B cell (primary cell): ENCODE measurements at regions not wholly inside any gene's neighbourhood (a gene's known extent, or its start where the extent isn't known, plus 50 kb on each side); places are given as distances from the start of the nearest gene placed in this dataset.

Experiments used
- ATAC-seq: fragments of 200-7000 bp; cut with Tn5 transposase; one replicate; pipeline ENCODE4 v1.10.0; 2021; ENCODE audit warnings: low read depth, mild to moderate bottlenecking, moderate number of reproducible peaks, moderate library complexity
- CTCF ChIA-PET: fragments of 350-600 bp; sonication (Branson Sonifier 250); formaldehyde crosslinking; loops from one replicate; lab custom pipeline; 2021; ENCODE audit warnings: antibody characterized with exemption, inconsistent platforms; lab: Charles Lee
- POLR2A ChIA-PET: fragments of 350-600 bp; sonication (Branson Sonifier 250); formaldehyde crosslinking; loops from one replicate; lab custom pipeline; 2021; ENCODE audit warnings: antibody characterized with exemption; lab: Charles Lee
- DNase-seq: peaks from one replicate; pipeline ENCODE4 v3.0.0; 2013
- H2AFZ ChIP-seq: 2 replicates; pipeline ENCODE4 v1.6.1; 2012; ENCODE audit warnings: mild to moderate bottlenecking, low read depth, low read length; ENCODE audit not compliant: insufficient read depth, poor library complexity, severe bottlenecking
- H3K27ac ChIP-seq, 2 donors: 1 replicate in 1 of 2; 2 replicates in 1 of 2; pipeline ENCODE4 v1.5.1; 2012 to 2013; ENCODE audit warnings: low read length in 2 of 2, mild to moderate bottlenecking in 2 of 2, moderate library complexity in 1 of 2
- H3K27me3 ChIP-seq, 4 experiments: fragments of 200-600 bp in 1 of 4; sonication (generic) in 1 of 4; replicated peaks in 1 of 4; 1 replicate in 2 of 4; 2 replicates in 2 of 4; pipeline versions ENCODE4 v1.6.1 to v1.7.0; 2013 to 2016; ENCODE audit warnings: low read length in 3 of 4, mild to moderate bottlenecking in 2 of 4, mixed read lengths in 1 of 4, moderate library complexity in 1 of 4; ENCODE audit not compliant: insufficient read depth in 4 of 4, control insufficient read depth in 3 of 4; ENCODE audit errors: control extremely low read depth in 1 of 4
- H3K36me3 ChIP-seq, 2 experiments: replicated peaks in 1 of 2; 1 replicate in 1 of 2; 2 replicates in 1 of 2; pipeline versions ENCODE4 v1.6.1 to v1.7.1; 2013; ENCODE audit warnings: low read length in 1 of 2; ENCODE audit not compliant: insufficient read depth in 2 of 2, control insufficient read depth in 1 of 2; ENCODE audit errors: control extremely low read depth in 1 of 2, extremely low read depth in 1 of 2
- H3K4me1 ChIP-seq, 2 donors: fragments of 200-600 bp in 1 of 2; sonication (generic) in 1 of 2; 1 replicate in 1 of 2; 2 replicates in 1 of 2; pipeline versions ENCODE4 v1.5.1 to v1.6.1; 2013 to 2017; ENCODE audit warnings: low read length in 2 of 2; ENCODE audit not compliant: control insufficient read depth in 2 of 2, insufficient read depth in 2 of 2
- H3K4me2 ChIP-seq: replicated peaks from 2 replicates; pipeline ENCODE3; 2012; ENCODE audit warnings: mild to moderate bottlenecking, low read depth, low read length; ENCODE audit not compliant: poor library complexity, severe bottlenecking
- H3K4me3 ChIP-seq, 5 experiments: fragments of 200-600 bp in 1 of 5; sonication (generic) in 1 of 5; 1 replicate in 3 of 5; 2 replicates in 2 of 5; pipeline versions ENCODE4 v1.5.1 to v1.7.0; 2011 to 2016; ENCODE audit warnings: low read length in 4 of 5, mild to moderate bottlenecking in 4 of 5, low read depth in 2 of 5, control low read depth in 1 of 5, moderate library complexity in 1 of 5; ENCODE audit not compliant: insufficient read depth in 1 of 5; ENCODE audit errors: control extremely low read depth in 1 of 5, extremely low read depth in 1 of 5
- H3K79me2 ChIP-seq: fragments of 200-600 bp; sonication (generic); one replicate; pipeline ENCODE4 v1.6.0; 2016; ENCODE audit warnings: low read length; ENCODE audit not compliant: control insufficient read depth, insufficient read depth
- H3K9ac ChIP-seq: fragments of 200-600 bp; sonication (generic); 2 replicates; pipeline ENCODE4 v1.6.1; 2017; ENCODE audit warnings: mild to moderate bottlenecking, low read length, moderate library complexity
- H3K9me3 ChIP-seq, 3 donors: one replicate each; pipeline versions ENCODE4 v1.6.1 to v1.7.1; 2013; ENCODE audit warnings: low read length in 2 of 3; ENCODE audit not compliant: control insufficient read depth in 2 of 3, insufficient read depth in 1 of 3; ENCODE audit errors: control extremely low read depth in 1 of 3
- H4K20me1 ChIP-seq: 2 replicates; pipeline ENCODE4 v1.6.0; 2012; ENCODE audit warnings: mild to moderate bottlenecking, low read length; ENCODE audit not compliant: insufficient read depth, control insufficient read depth, poor library complexity, severe bottlenecking
- H3K27ac Mint-ChIP-seq: one replicate; pipeline ENCODE4 v1.8.0; 2021; ENCODE audit warnings: mixed read lengths
- H3K27me3 Mint-ChIP-seq: one replicate; pipeline ENCODE4 v1.8.0; 2021; ENCODE audit warnings: mixed read lengths
- H3K4me1 Mint-ChIP-seq: one replicate; pipeline ENCODE4 v1.8.0; 2021; ENCODE audit warnings: mixed read lengths
- H3K4me3 Mint-ChIP-seq: one replicate; pipeline ENCODE4 v1.8.0; 2021; ENCODE audit warnings: mixed read lengths
- H3K9me3 Mint-ChIP-seq: one replicate; pipeline ENCODE4 v1.8.0; 2022; ENCODE audit warnings: mixed read lengths; ENCODE audit not compliant: insufficient read depth
- EZH2 ChIP-seq: IDR thresholded peaks from 2 replicates; pipeline ENCODE4 v1.6.1; 2012; ENCODE audit warnings: borderline replicate concordance, low read depth, mild to moderate bottlenecking, moderate library complexity, low read length; ENCODE audit not compliant: insufficient read depth, poor library complexity, severe bottlenecking
- WGBS: methylation state at CpG from one replicate; pipeline ENCODE4 v1.1.5; 2013; ENCODE audit warnings: missing lambda C conversion rate; ENCODE audit not compliant: insufficient coverage; 5-methylcytosine and 5-hydroxymethylcytosine counted together
- intact Hi-C: fragments of 100-400 bp; cut with micrococcal nuclease; formaldehyde crosslinking; loops from one replicate; pipeline ENCODE4 v1.10.0; 2022
- TF ChIP-seq, protein P1 (sequence below): fragments of 200-600 bp; IDR thresholded peaks from one replicate; pipeline ENCODE4 v1.8.0; 2022; ENCODE audit warnings: antibody characterized with exemption, mild to moderate bottlenecking

DNA sequence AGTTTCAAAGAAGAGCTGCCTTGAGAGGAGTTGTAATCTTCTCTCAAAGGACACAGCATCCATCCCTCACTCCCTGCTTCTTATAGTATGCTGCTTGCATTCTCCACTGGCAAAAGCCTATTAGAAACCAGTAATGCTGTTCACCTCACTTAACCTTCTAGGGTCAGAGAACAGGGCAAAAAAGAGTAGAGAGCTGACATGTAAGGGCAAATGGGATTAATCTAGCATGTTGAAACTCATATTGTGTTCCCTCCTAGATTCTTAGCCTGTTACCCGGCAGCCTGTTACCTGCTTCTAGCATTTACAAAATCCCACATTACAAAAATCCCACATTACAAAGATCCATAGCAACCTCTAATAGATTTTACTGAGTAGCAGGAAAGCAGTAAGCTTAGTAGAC lies 244.7 kb downstream of the SLC7A11 start:
- no peaks in the 10 kb centered on the region for H3K27me3 ChIP-seq
- no peaks in the 10 kb centered on the region for H4K20me1 ChIP-seq
- H3K36me3 ChIP-seq: no peaks in the 10 kb centered on the region
- TF ChIP-seq, protein P1, sequence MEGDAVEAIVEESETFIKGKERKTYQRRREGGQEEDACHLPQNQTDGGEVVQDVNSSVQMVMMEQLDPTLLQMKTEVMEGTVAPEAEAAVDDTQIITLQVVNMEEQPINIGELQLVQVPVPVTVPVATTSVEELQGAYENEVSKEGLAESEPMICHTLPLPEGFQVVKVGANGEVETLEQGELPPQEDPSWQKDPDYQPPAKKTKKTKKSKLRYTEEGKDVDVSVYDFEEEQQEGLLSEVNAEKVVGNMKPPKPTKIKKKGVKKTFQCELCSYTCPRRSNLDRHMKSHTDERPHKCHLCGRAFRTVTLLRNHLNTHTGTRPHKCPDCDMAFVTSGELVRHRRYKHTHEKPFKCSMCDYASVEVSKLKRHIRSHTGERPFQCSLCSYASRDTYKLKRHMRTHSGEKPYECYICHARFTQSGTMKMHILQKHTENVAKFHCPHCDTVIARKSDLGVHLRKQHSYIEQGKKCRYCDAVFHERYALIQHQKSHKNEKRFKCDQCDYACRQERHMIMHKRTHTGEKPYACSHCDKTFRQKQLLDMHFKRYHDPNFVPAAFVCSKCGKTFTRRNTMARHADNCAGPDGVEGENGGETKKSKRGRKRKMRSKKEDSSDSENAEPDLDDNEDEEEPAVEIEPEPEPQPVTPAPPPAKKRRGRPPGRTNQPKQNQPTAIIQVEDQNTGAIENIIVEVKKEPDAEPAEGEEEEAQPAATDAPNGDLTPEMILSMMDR: no peak
- TF ChIP-seq EZH2: no peak
- H3K79me2 ChIP-seq: no peaks in the 10 kb centered on the region
- ATAC-seq (no peak), DNase-seq (no peak)
- intact Hi-C loops: no loop called here
- H3K9me3 ChIP-seq: no peaks in the 10 kb centered on the region
- no peak overlapping the region for H2AFZ ChIP-seq
- no CpG with 5 or more reads among the region's 1 CpG for WGBS
- Mint-ChIP-seq H3K4me1 (no peaks in the 10 kb centered on the region), H3K27me3 (peaks cover 4% of the 10 kb centered on the region), H3K4me3 (no peak overlapping the region), H3K27ac (no peak overlapping the region), H3K9me3 (no peaks in the 10 kb centered on the region)
- ChIA-PET CTCF (no interaction called here), POLR2A (no interaction called here)
- H3K4me2 ChIP-seq: no peak overlapping the region
- no peaks in the 10 kb centered on the region for H3K4me1 ChIP-seq
- no peak overlapping the region for H3K27ac ChIP-seq
- H3K4me3 ChIP-seq: no peak overlapping the region
- no peak overlapping the region for H3K9ac ChIP-seq

- CTCF ChIA-PET: no interaction called here
- no peak for DNase-seq
Measured at GRCh38 chr4:137994853-137995252, 247.3 kb downstream of the SLC7A11 start.

More at GRCh38 chr4:137994853-137995252, 247.3 kb downstream of the SLC7A11 start:
- ATAC-seq: no peak
- no peaks in the 10 kb centered on the region for H3K9me3 ChIP-seq
- no peaks in the 10 kb centered on the region for H3K79me2 ChIP-seq
- no peak overlapping the region for H3K27ac Mint-ChIP-seq
- no peak overlapping the region for H2AFZ ChIP-seq
- H3K9me3 Mint-ChIP-seq: no peaks in the 10 kb centered on the region
- no peaks in the 10 kb centered on the region for H3K4me1 ChIP-seq
- H3K36me3 ChIP-seq: no peaks in the 10 kb centered on the region
- POLR2A ChIA-PET: no interaction called here
- peaks cover 4% of the 10 kb centered on the region for H3K27me3 Mint-ChIP-seq
- no peak overlapping the region for H3K9ac ChIP-seq
- H4K20me1 ChIP-seq: no peaks in the 10 kb centered on the region
- no peak overlapping the region for H3K4me3 ChIP-seq
- TF ChIP-seq EZH2: no peak
- TF ChIP-seq, protein P1: no peak
- H3K27me3 ChIP-seq: no peaks in the 10 kb centered on the region
- H3K4me1 Mint-ChIP-seq: no peaks in the 10 kb centered on the region
- H3K4me2 ChIP-seq: no peak overlapping the region
- no peak overlapping the region for H3K4me3 Mint-ChIP-seq
- intact Hi-C loops: no loop called here
- H3K27ac ChIP-seq: no peak overlapping the region
